Vagina (tissue), 2 donors: ENCODE measurements at regions not wholly inside any gene's neighbourhood (a gene's known extent, or its start where the extent isn't known, plus 50 kb on each side); places are given as distances from the start of the nearest gene placed in this dataset.

Experiments used
- CTCF ChIP-seq, 3 experiments: fragments of 450-650 bp in 2 of 3; fragments of 200-600 bp in 1 of 3; sonication (generic) in 1 of 3; IDR thresholded peaks; one replicate each; pipeline ENCODE4 v1.5.1; 2017 to 2019; ENCODE audit warnings: antibody characterized with exemption in 3 of 3, mild to moderate bottlenecking in 2 of 3, moderate library complexity in 2 of 3
- POLR2A ChIP-seq, 2 donors: fragments of 450-650 bp; IDR thresholded peaks; one replicate each; pipeline ENCODE4 v1.6.1; 2017; ENCODE audit warnings: antibody characterized with exemption in 2 of 2, mild to moderate bottlenecking in 2 of 2, moderate library complexity in 2 of 2
- POLR2AphosphoS5 ChIP-seq, 2 donors: sonication (generic); formaldehyde crosslinking; IDR thresholded peaks; one replicate each; pipeline ENCODE4 v1.9.0; 2017; ENCODE audit warnings: antibody characterized with exemption in 2 of 2, mild to moderate bottlenecking in 2 of 2, low read depth in 1 of 2; ENCODE audit not compliant: insufficient read depth in 1 of 2

- TF ChIP-seq CTCF (IDR thresholded peaks at IDR 0.05) = no peak
- no peak for TF ChIP-seq POLR2A (IDR thresholded peaks at IDR 0.05)
- TF ChIP-seq POLR2AphosphoS5 (IDR thresholded peaks at IDR 0.05; ENCODE audit: insufficient read depth in 1 of 2, low read depth in 1 of 2) = no peak
Measured at GRCh38 chr9:73655363-73655762, 503.7 kb downstream of the ANXA1 start.
